ENCODE measurements at regions not wholly inside any gene's neighbourhood (a gene's known extent, or its start where the extent isn't known, plus 50 kb on each side); places are given as distances from the start of the nearest gene placed in this dataset.

DNA sequence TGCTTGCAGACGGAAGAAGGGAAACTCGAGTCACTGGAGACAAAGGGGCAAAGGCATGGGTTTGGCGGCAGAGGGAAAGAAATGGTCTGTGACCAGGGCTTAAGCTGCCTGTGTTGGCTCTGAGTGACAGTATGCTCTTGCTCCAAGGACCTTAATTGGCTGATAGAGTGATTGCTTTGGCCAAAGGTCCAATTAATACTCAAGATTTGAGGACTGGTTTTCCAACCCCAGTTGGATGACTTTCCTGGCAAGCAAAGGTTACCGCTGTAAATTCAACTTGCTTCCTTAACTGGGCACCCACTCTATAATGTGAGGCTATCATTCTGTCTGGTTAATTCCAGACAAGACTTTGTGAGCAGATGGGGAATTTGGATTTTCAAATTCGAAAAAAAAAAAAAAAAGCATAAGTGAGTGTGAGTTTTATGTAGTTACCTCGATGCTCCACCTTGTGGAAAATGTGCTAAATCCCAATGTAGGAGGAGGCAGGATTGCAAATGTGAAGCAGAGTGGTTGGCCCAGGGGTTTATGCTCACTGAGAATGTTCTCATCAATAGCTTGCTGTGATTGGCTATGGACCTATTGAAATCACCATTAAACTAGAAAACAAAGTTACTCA is 150.7 kb upstream of the GMDS start:
- Histone ChIP-seq H3K79me2 (ENCODE audit: control insufficient read depth, low read length) (no peaks in the 10 kb centered on the region), H3K9me3 (ENCODE audit: control insufficient read depth, insufficient read depth, low read length) (no peaks in the 10 kb centered on the region), H3K27me3 (ENCODE audit: control insufficient read depth, low read length) (no peaks in the 10 kb centered on the region), H4K20me1 (ENCODE audit: control insufficient read depth, insufficient read depth, low read depth, low read length) (no peaks in the 10 kb centered on the region), H3K4me1 (ENCODE audit: control insufficient read depth, low read length) (no peaks in the 10 kb centered on the region), H3F3A (ENCODE audit: control insufficient read depth, insufficient read depth) (no peaks in the 10 kb centered on the region), H3K36me3 (ENCODE audit: control insufficient read depth, low read length) (no peaks in the 10 kb centered on the region), H3K27ac (ENCODE audit: low read depth, low read length) (no peak overlapping the region), H3K9me2 (replicated peaks; ENCODE audit: control insufficient read depth, low read length) (no peaks in the 10 kb centered on the region), H3K4me3 (ENCODE audit: low read length) (no peak overlapping the region), H3K4me2 (ENCODE audit: low read length) (no peak overlapping the region)
- TF ChIP-seq, protein P1, sequence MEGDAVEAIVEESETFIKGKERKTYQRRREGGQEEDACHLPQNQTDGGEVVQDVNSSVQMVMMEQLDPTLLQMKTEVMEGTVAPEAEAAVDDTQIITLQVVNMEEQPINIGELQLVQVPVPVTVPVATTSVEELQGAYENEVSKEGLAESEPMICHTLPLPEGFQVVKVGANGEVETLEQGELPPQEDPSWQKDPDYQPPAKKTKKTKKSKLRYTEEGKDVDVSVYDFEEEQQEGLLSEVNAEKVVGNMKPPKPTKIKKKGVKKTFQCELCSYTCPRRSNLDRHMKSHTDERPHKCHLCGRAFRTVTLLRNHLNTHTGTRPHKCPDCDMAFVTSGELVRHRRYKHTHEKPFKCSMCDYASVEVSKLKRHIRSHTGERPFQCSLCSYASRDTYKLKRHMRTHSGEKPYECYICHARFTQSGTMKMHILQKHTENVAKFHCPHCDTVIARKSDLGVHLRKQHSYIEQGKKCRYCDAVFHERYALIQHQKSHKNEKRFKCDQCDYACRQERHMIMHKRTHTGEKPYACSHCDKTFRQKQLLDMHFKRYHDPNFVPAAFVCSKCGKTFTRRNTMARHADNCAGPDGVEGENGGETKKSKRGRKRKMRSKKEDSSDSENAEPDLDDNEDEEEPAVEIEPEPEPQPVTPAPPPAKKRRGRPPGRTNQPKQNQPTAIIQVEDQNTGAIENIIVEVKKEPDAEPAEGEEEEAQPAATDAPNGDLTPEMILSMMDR (IDR thresholded peaks at IDR 0.05; ENCODE audit: low read depth, low read length, poor library complexity, severe bottlenecking) = no peak
- no peak for TF ChIP-seq EZH2phosphoT487 (IDR thresholded peaks at IDR 0.05; ENCODE audit: borderline replicate concordance, low read length)

DNA sequence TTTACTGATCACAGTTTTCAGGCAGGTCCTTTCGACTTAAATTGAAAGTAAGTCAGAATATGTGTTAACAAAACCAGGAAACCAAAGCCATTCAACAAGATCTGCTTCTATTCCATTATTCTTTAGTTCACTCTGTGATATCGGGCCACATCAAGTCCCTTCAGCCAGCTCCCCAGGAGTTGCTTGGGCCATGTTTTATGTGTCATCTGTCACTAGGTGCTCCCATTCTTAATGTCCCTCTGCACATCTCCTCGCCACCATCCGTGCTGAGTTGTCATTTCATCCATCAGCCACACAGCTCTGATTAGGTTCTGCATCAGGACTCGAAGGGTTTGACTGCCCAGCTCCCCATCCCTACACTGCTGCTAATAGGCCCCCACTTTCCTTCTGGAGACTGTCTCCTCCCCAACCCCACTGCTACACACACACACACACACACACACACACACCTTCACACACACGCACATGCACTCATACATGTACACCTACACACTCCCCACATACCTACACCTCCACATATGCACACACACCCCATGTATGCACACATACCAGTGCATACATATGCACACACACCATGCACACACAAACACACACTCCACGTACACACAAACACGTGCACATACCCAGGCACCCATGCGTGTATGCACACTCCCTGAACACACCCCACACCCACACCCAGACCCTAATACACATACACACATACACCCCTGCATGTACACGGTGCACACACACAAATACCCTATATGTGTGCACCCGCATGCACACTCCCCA is 143.3 kb upstream of the GMDS start:
- no peaks in the 10 kb centered on the region for H4K20me1 ChIP-seq (ENCODE audit: control insufficient read depth, insufficient read depth, low read depth, low read length)
- no peak overlapping the region for H3K4me3 ChIP-seq (ENCODE audit: low read length)

DNA sequence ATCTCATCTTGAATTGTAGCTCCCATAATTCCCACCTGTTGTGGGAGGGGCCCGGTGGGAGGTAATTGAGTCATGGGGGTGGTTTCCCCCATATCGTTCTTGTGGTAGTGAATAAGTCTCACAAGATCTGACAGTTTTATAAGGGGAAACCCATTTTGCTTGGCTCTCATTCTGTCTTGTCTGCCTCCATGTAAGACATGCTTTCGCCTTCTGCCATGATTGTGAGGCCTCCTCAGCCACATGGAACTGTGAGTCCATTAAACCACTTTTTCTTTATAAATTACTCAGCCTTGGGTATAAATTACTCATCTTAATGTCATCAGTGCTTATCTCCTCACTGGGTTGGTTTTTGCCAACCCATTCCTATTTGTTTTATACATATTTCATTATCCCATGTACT is 142.0 kb upstream of the GMDS start:
- Histone ChIP-seq H3K79me2 (ENCODE audit: control insufficient read depth, low read length) (no peaks in the 10 kb centered on the region), H3K9me3 (ENCODE audit: control insufficient read depth, insufficient read depth, low read length) (no peaks in the 10 kb centered on the region), H3K9me2 (replicated peaks; ENCODE audit: control insufficient read depth, low read length) (no peaks in the 10 kb centered on the region), H3K27me3 (ENCODE audit: control insufficient read depth, low read length) (no peaks in the 10 kb centered on the region), H3K27ac (ENCODE audit: low read depth, low read length) (no peak overlapping the region), H3K4me1 (ENCODE audit: control insufficient read depth, low read length) (no peaks in the 10 kb centered on the region), H3F3A (ENCODE audit: control insufficient read depth, insufficient read depth) (no peaks in the 10 kb centered on the region), H3K4me3 (ENCODE audit: low read length) (no peak overlapping the region), H4K20me1 (ENCODE audit: control insufficient read depth, insufficient read depth, low read depth, low read length) (no peaks in the 10 kb centered on the region), H3K4me2 (ENCODE audit: low read length) (no peak overlapping the region), H3K36me3 (ENCODE audit: control insufficient read depth, low read length) (no peaks in the 10 kb centered on the region)
- no peak for TF ChIP-seq EZH2phosphoT487 (IDR thresholded peaks at IDR 0.05; ENCODE audit: borderline replicate concordance, low read length)
- TF ChIP-seq, protein P1 (IDR thresholded peaks at IDR 0.05; ENCODE audit: low read depth, low read length, poor library complexity, severe bottlenecking) = no peak

More for the DNA sequence above, 143.3 kb upstream of the GMDS start:
- Histone ChIP-seq H3K27ac (ENCODE audit: low read depth, low read length) (no peak overlapping the region), H3K9me3 (ENCODE audit: control insufficient read depth, insufficient read depth, low read length) (no peaks in the 10 kb centered on the region), H3F3A (ENCODE audit: control insufficient read depth, insufficient read depth) (no peaks in the 10 kb centered on the region), H3K4me1 (ENCODE audit: control insufficient read depth, low read length) (no peaks in the 10 kb centered on the region), H3K79me2 (ENCODE audit: control insufficient read depth, low read length) (no peaks in the 10 kb centered on the region), H3K27me3 (ENCODE audit: control insufficient read depth, low read length) (no peaks in the 10 kb centered on the region), H3K4me2 (ENCODE audit: low read length) (no peak overlapping the region), H3K36me3 (ENCODE audit: control insufficient read depth, low read length) (no peaks in the 10 kb centered on the region), H3K9me2 (replicated peaks; ENCODE audit: control insufficient read depth, low read length) (no peaks in the 10 kb centered on the region)
- no peak for TF ChIP-seq EZH2phosphoT487 (IDR thresholded peaks at IDR 0.05; ENCODE audit: borderline replicate concordance, low read length)
- TF ChIP-seq, protein P1 (IDR thresholded peaks at IDR 0.05; ENCODE audit: low read depth, low read length, poor library complexity, severe bottlenecking) = no peak

Measured in DOHH2 (cell line).